Spleen (tissue), 7 donors: ENCODE measurements at regions not wholly inside any gene's neighbourhood (a gene's known extent, or its start where the extent isn't known, plus 50 kb on each side); places are given as distances from the start of the nearest gene placed in this dataset.

Experiments
- CTCF ChIP-seq, 11 experiments: fragments of 200-600 bp in 7 of 11; fragments of 450-650 bp in 4 of 11; sonication (generic) in 4 of 11; IDR thresholded peaks in 8 of 11; conservative IDR thresholded peaks in 3 of 11; 1 replicate in 7 of 11; 2 replicates in 4 of 11; pipeline versions ENCODE4 v1.4.0 to v1.8.0; 2016 to 2021; ENCODE audit warnings: antibody characterized with exemption in 11 of 11, inconsistent platforms in 4 of 11, mild to moderate bottlenecking in 1 of 11
- POLR2A ChIP-seq, 3 donors: fragments of 450-650 bp; IDR thresholded peaks; one replicate each; pipeline ENCODE4 v1.5.1; 2017; ENCODE audit warnings: antibody characterized with exemption in 3 of 3, mild to moderate bottlenecking in 1 of 3
- donor health status: DM: no; HTN: no; CAD: no; lungs with moderate emphysema.
- donor health status: DM: no; HTN: no; CAD: no.
- donor health status: DM: no; HTN: no; CAD: no.

GRCh38 chr22:22046370-22046769 lies 63.8 kb upstream of the TOP3B start:
- TF ChIP-seq POLR2A (IDR thresholded peaks at IDR 0.05) (no peak), CTCF (IDR thresholded peaks at IDR 0.05 in 8 of 11, conservative IDR thresholded peaks at IDR 0.05 in 3 of 11) (no peak)
